GM19324 (cell line): ENCODE measurements at regions not wholly inside any gene's neighbourhood (a gene's known extent, or its start where the extent isn't known, plus 50 kb on each side); places are given as distances from the start of the nearest gene placed in this dataset.
"Not testable (repeated sequence)": the region's sequence is repeated elsewhere in the genome, so short reads cannot be mapped to it uniquely, and the experiment has no call there.

Experiments
- ATAC-seq: cut with Tn5 transposase; IDR thresholded peaks from one replicate; pipeline ENCODE4 v1.9.1; 2021; ENCODE audit warnings: mild to moderate bottlenecking, moderate library complexity; ENCODE audit not compliant: unreplicated experiment, low FRiP score

DNA sequence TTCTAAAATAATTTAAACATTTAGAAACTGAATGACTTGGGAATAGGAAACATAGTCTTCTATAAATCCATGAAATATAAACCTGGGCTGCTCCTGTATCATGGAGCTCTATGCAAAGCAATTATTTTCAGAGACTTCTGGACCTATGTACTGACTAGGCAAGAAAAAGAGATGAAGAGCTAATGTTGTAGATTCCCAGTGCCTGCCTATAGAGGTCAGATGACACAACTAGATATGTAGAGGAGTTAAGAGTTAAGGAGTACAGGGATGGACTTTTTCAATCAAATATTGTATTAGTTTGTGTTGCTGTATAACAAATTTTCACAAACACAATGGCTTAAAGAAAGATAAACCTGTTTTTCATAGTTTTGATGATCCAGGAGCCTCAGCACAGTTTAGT, 1434.5 kb downstream of the KCNT2 start:
- ATAC-seq, result no peak

DNA sequence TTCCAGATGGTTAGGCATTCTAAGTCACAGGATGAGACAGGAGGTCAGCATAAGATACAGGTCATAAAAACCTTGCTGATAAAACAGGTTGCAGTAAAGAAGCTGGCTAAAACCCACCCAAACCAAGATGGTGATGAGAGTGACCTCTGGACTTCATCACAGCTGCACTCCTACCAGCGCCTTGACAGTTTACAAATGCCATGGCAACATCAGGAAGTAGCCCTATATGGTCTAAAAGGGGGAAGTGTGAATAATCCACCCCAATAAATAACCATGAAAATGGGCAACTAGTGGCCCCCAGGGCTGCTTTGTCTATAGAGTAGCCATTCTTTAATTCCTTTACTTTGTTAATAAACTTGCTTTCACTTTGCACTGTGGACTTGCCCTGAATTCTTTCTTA, 1448.4 kb downstream of the KCNT2 start:
- ATAC-seq, result not testable (repeated sequence)

DNA sequence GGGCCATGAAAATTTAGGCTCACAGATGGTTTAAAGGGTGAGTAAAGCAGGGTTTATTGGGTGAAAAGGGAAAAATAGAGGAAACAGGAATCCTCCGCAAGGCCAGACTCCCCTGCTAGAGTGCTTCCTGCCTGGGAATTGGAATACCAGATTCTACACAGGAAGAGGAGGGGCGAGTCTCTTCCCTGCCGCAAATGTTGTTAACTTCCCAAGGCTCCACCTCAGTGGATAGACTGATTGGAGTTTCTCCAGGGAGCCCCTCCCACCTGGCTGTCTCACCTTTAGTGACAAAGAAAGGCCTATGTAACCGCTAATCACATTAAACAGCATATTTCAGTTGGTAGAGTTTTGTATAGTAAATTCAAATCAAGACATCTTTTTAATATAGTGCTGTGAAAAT, 1450.1 kb downstream of the KCNT2 start:
- no peak for ATAC-seq

DNA sequence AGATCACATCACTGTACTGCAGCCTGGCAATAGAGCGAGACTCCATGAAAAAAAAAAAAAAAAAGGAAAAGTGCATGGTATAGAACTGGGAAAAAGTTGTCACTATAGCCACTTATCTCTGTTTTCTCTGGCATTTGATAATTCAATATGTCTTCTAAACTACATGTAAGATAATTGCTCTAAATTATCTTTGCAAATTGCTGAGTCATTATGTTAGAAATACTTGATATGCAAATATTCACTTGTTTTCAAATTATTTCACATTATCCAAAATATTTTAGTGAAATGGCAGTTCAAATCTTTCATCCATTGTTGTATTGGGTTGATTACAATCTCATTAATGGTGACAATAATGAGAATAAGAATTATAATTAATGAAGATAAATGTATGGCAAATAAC, 1455.1 kb downstream of the KCNT2 start:
- no peak for ATAC-seq

DNA sequence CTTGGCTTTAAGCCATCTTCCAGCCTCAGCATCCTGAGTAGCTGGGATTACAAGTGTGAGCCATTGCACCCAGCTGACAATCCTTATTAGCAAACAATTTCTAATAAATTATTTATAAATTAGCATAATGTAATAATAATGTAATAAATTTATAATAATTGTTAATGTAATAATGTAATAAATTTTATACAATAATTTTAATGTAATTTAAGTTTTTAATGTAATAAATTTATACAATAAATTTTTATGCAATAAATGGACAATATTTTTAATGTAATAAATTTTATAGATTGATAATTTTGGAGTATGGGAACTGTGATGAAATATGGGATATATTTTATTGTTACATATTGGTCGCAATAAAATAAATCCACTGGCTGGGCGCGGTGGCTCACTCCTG, 1457.5 kb downstream of the KCNT2 start:
- ATAC-seq, result no peak

DNA sequence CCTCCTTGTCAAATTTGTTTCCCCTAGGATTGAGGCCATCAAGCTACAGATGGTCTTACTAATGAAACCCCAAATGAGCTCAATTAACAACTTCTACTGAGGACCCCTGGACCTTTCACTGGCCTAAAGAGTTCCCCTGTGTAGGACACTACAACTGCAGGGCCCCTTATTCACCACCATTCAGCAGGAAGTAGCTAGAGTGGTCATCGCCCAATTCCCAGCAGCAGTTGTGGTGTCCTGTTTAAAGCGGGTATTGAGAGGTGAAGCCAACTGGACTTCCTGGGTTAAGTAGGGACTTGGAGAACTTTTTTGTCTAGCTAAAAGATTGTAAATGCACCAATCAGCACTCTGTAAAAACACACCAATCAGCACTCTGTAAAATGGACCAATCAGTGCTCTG, 1466.9 kb downstream of the KCNT2 start:
- ATAC-seq, result no peak

DNA sequence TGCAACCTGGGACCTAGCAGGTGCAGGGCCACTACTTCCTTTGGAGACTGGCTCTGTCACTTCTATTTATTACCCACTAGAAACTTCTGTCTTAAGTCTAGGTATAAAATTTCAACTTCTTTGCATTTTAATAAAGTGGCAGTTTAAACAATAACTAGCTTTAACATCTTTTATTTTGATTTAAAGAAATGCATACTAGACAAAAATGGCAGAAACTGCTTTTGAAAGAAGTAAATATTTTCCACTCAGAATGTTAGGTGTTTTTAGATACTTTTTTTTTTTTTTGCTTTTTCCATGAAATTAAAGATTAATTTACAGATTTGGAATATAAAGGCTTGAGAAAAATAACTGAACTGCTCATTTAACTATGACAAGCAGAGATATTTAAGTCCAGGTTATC, 1477.6 kb downstream of the KCNT2 start:
- no peak for ATAC-seq

DNA sequence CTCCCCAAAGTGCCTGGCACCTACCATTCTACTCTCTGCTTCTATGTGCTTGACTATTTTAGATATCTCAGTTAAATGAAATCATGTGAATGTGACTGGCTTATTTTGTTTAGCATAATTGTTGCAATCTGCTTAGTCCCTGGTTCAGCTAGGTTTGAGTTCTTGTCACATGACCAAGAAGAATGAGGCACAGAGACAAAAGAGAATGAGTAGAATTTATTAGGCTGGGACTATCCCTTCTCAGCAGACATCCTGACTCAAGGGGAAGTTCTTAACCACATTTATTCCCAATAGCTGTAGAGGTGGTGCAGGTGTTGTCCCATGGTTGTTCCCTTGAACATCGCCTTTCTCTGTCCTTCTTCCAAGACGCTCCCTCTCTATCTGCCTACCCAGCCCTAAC, 1485.7 kb downstream of the KCNT2 start:
- ATAC-seq, result no peak

DNA sequence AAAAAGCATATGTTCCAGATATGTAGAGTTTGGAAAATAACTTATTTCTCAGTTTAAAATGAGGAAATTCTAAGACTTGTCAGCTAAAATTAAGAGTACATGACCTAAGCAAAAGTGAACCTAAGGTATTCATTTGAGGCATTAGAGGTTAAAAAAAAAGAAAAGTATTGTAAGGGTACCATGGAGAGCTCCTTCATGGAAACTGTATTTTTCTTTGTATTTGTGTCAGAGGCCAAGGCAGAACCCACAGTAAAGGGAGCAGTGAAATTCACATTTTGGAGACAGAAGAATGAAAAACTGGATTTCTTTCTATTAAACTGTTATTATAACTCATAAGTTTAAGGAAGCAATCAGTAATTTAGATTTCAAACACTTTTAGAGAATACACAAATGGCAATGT, 1494.8 kb downstream of the KCNT2 start:
- no peak for ATAC-seq

DNA sequence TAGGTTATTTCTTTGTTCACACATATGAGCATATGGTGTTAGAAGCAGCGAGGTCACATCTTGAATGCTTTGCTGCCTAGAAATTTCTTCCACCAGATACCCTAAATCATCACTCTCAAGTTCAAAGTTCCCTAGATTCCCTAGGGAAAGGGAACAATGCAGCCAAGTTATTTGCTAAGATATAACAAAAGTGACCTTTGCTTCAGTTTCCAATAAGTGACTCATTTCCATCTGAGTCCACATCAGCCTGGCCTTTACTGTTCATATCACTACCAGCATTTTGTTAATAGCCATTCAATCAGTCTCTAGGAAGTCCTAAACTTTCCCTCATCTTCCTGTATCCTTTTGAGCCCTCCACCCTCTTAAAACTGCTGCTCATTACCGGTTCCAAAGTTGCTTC, 1502.5 kb downstream of the KCNT2 start:
- no peak for ATAC-seq

DNA sequence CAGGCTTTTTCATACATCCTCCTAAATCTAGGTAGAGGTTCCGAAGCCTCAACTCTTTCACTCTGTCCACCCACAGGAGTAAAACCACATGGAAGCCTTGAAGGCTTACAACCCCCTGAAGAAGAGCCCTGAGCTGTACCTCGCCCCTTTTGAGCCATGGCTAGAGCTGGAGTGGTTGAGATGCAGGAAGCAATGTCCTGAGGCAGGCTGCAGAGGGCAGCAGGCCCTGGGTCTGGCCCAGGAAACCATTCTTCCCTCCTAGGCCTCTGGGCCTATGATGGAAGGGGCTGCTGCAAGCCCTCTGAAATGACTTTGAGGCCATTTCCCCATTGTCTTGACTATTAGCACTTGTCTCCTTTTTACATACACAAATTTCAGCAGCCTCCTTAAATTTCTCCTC, 1503.0 kb downstream of the KCNT2 start:
- ATAC-seq, result no peak

DNA sequence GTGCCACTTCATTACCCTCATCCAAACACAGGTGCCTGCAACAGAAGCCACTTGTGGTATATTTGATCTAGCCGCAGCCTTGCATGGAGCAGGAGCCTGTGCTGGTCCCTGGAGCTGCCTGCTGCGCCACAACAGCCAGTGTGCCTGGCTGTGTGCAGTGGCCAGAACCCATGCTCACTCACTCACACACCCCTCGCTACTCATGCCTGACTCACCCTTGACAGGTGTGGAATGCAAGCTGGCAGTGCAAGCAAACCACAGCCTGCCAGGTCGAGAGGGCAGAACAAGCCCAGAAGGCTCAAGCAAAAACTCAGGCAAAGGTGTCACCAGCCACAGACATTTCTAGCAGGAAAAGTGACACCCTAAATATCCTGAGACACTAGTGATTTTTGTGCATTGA, 1510.9 kb downstream of the KCNT2 start:
- no peak for ATAC-seq

DNA sequence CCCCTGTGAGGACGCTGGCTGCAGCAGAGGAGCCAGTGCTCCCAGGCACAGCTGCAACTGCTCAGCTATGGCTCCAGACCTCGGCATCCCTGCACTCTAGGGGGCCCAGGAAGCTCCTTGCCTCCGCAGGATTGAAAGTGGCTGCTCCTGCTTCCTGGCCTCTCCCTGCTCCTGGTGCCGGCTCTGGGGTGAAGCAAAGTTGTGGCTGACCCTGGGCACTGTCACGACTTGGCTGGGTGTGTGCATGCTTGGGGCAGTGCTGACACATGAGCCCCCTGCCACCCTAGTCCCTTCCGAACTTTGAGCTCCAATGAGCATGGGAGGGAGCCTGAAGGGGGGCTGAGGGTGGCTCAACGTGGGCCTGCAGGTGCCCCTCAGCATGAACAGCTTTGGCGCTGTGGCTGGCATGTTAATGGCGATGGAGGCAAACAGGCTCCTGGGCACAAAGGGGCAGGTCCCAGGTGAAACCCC, 1512.2 kb downstream of the KCNT2 start:
- ATAC-seq, result no peak

DNA sequence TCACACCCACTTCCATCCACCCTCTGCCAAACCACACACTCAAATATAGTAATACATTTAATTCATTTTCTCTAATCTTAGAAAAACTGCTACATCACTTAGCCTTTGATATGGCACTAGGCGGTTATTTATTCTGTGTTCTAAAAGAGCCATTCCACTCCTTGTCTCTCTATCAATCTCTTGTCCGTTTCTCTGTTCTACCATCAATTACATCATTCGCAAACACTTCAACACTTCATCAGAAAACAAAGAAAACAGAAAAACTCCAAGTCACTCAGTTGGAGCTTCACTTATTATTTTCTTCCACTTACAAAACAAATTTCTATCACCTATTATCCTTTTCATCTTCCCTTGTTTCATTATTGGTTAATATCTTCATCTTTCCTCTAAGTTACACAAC, 1523.0 kb downstream of the KCNT2 start:
- no peak for ATAC-seq

DNA sequence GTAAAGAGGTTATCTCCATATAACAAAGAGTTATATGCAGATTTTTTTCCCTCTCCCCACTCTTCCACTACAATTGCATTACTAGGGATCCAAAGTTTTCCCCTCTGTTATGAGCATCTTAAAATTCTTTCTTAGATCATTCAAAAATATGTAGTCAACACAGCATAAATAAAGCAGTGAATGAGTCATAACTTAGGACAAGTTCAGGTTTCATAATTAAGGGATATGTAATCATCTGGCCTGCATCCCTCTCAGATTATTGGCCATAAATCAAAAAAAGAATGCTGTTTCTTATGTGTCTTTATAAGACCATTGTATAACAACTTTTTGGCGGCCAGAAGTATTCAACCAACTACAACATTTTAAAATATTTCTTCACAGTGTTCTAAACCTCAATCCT, 1526.1 kb downstream of the KCNT2 start:
- no peak for ATAC-seq

DNA sequence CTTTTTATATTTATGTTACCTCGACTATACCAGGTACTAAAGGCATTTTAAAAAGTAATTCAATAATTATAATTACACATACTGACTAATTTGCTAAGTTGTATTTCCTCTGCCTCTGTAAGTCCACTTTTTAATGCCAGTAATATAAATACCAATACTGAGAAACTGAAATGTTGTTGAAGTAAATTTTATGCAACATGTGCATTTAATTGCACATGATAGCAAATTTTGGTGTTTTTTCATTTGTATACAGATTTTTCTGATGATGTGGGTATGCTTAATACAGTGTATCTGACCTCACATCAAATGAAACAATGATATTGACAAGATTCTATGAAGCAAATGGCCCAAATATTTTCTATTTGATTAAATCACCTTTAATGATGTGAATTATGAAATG, 1531.6 kb downstream of the KCNT2 start:
- no peak for ATAC-seq

DNA sequence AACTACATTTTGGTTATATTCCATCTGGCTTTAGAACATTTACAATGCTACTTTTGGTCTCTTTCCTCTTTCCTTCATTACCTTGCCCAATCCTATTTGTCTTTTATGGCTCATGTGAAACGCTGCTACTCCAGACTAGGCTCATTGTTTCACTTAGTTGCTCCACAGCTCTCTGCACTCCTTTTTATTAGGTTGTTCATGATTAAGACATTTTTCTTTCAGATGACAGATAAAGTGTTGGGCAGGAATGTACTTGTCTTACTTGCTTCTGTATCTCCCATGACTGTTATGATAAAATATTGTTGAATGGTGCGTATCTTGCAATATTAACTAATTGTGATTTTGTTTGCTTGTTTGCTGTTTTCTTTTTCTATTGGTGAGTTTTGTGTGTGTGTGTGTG, 1532.3 kb downstream of the KCNT2 start:
- no peak for ATAC-seq

DNA sequence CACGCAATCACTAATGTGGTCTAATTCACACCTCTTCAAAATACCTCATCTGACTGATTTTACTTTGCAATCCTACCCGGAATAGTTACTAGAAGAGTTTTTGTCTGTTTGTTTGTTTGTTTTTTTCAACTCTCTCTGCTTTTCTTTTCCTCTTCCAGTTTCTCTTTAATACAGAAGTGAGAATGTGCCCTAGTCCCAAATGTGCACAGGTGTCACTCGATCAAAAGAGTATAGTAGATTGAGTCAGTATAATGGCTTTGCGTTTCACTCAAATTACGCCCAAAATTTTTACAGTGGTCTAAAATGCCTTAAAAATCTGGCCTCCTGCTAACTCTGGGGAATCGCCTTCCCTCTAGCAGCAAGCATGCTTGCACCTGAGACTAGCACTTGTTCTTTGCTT, 1536.8 kb downstream of the KCNT2 start:
- peak; percentile 77 for ATAC-seq

DNA sequence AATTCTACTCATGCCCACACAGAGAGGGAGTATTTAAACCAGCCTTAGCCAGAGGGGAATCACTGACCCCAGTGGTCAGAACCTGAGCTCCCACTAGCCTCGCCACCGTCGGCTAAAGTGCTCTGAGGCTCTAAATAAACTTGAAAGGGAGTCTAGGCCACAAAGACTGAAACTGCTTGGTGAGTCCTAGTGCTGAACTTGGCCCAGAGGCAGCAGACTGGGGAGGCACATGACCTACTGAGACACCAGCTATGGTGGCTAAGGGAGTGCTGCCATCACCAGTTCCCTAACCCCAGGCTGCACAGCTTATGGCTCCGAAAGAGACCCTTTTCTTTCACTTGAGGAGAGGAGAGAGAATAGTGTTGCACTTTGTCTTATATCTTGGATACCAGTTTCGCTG, 1542.8 kb downstream of the KCNT2 start:
- ATAC-seq, result no peak

DNA sequence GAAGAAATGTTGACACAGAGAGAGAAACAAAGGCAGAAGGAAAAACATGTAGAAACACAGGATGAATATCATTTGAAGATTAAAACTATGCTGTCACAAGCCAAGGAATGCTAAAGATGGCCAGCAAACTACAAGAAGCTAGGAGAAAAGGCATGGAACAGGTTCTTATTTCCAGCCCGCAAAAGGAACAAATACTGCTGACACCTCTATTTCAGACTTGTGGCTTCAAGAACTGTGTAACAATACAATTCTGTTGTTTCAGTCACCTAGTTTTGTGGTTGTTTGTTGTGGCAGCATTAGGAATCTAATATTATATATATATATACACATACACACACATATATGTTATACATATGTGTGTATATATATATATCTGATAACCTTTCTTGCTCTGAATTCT, 1543.9 kb downstream of the KCNT2 start:
- no peak for ATAC-seq

DNA sequence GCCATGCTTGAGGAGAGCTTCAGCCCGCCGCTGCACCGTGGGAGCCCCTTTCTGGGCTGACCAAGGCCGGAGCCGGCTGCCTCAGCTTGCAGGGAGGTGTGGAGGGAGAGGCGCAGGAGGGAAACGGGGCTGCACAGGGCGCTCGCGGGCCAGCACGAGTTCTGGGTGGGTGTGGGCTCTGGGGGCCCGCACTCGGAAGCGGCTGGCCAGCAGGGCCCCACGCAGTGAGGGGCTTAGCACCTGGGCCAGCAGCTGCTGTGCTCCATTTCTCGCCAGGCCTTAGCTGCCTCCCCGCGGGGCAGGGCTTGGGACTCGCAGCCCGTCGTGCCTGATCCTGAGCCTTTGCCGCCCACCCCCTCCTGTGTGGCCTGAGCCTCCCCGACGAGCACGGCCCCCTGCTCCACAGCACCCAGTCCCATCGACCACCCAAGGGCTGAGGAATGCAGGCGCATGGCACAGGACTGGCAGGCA, 1554.0 kb downstream of the KCNT2 start:
- no peak for ATAC-seq

DNA sequence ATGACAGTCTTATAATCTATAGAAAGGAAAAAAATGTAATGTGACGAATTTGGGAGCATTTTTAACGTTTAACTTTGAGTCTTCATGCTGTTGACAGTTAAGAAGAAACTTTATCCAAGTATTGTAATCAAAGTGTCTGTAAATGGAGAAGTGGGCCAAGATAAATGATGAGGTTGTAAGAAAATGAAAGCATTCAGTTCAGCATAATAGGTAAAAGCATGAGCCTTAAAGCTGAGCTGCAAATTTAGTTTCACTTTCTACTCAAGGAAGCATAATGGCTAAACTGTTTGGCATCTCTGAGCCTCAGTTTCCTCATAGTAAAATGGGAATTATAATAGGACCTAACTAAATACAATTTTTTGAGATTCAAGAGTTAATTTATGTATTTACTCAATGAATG, 1554.8 kb downstream of the KCNT2 start:
- ATAC-seq, result peak; percentile 46

DNA sequence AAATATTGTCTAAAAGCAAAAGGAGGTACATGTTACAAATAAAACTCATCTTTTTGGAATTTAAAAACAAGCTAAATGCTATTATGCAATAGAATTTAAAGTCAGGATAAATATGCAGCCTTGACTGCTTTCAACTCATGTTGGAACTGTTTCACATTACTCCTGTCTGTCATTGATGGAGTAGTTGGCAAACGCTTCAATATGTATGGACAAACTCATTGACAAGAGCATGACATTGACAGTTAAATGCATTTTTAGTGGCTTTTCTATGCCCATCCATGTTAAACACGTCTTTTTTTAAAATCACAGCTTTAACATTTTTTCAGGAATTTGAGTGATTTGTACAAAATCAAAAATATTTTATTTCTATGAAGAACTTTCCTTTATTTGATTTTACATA, 1560.5 kb downstream of the KCNT2 start:
- ATAC-seq, result no peak
